ENCODE measurements at regions not wholly inside any gene's neighbourhood (a gene's known extent, or its start where the extent isn't known, plus 50 kb on each side); places are given as distances from the start of the nearest gene placed in this dataset.

DNA sequence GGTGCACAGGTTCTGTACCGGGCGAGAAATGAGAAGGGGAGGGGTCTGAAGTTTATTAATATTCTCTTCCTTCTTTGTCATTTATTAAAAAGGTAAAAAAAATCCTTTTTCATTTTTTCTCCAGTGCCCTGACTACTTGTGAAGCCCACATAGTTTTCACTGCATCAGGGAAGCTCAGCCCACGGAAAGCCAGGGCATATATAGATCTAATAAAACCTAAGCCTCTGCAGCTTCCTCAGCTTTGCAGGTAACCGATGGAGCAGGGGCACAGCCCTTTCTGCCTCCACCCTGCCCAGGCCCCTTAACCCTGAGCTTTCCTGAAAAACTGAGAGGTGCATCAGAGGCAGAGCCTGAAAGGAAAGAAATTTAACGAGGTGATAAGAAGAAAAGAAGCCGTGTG is 140.1 kb downstream of the NXPE2 start:
- Histone ChIP-seq H3K4me2 (ENCODE audit: low read length) (no peak overlapping the region), H3K27ac (ENCODE audit: low read length) (no peak overlapping the region), H3K4me3 (ENCODE audit: low read length) (no peak overlapping the region), H3K79me2 (ENCODE audit: low read length) (no peaks in the 10 kb centered on the region), H3F3A (ENCODE audit: low read length, unreplicated experiment) (no peaks in the 10 kb centered on the region), H3K36me3 (ENCODE audit: low read depth, low read length) (no peaks in the 10 kb centered on the region), H2AFZ (ENCODE audit: low read length) (no peak overlapping the region), H3K9ac (ENCODE audit: low read length) (no peak overlapping the region), H3K4me1 (ENCODE audit: insufficient read depth, low read length) (no peaks in the 10 kb centered on the region), H3K9me3 (ENCODE audit: low read length) (no peaks in the 10 kb centered on the region), H4K20me1 (ENCODE audit: low read length) (no peaks in the 10 kb centered on the region), H3K9me2 (replicated peaks; ENCODE audit: low read length) (no peaks in the 10 kb centered on the region), H3K27me3 (ENCODE audit: low read length) (0 out of 2 replicates have a peak, but pooled peaks cover 3% of the 10 kb centered on the region)
- ChIA-PET CTCF (no interaction called here), POLR2A (ENCODE audit: unreplicated experiment) (no interaction called here)
- TF ChIP-seq EZH2phosphoT487 (IDR thresholded peaks at IDR 0.05; ENCODE audit: borderline replicate concordance, low read length) = no peak
- no peak for TF ChIP-seq EZH2 (IDR thresholded peaks at IDR 0.05; ENCODE audit: low read length, unreplicated experiment)
- TF ChIP-seq CTCF (conservative IDR thresholded peaks at IDR 0.05; ENCODE audit: low read depth, low read length) = no peak
- DNase-seq (no peak), ATAC-seq (no peak)
- BruUV-seq (replicated peaks) = no TSS peak
- intact Hi-C loops (cut with micrococcal nuclease) = no loop called here

DNA sequence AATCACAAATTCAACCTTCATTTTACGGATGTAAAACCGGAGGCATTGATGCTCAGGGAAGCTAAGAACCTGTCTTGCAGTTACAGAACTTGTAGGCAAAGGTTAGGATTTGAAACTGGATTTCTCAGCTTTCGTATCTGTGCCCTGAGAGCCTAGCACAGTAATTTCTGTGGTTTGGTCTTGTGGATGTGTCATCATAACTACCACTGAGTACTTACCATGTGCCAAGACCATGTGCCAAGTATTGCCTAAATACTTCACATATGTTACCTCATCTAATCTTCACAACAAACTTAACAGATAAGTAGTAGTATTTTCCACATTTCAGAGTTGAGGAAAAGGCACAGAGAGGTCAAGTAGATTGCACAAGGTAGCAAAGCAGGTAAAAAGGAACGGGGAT is 140.7 kb downstream of the NXPE2 start:
- DNase-seq (no peak), ATAC-seq (no peak)
- no peak overlapping the region for H3K27ac ChIP-seq (ENCODE audit: low read length)
- BruUV-seq (replicated peaks) = no TSS peak
- H3K4me3 ChIP-seq (ENCODE audit: low read length) = no peak overlapping the region
- H3K4me1 ChIP-seq (ENCODE audit: insufficient read depth, low read length) = no peaks in the 10 kb centered on the region
- H3K27me3 ChIP-seq (ENCODE audit: low read length) = 0 out of 2 replicates have a peak, but pooled peaks cover 3% of the 10 kb centered on the region
- H3K9me2 ChIP-seq (replicated peaks; ENCODE audit: low read length) = no peaks in the 10 kb centered on the region
- no peaks in the 10 kb centered on the region for H3K9me3 ChIP-seq (ENCODE audit: low read length)
- no peaks in the 10 kb centered on the region for H4K20me1 ChIP-seq (ENCODE audit: low read length)
- ChIA-PET CTCF (no interaction called here), POLR2A (ENCODE audit: unreplicated experiment) (no interaction called here)
- no peaks in the 10 kb centered on the region for H3K79me2 ChIP-seq (ENCODE audit: low read length)
- intact Hi-C loops (cut with micrococcal nuclease) = no loop called here
- H3K9ac ChIP-seq (ENCODE audit: low read length) = no peak overlapping the region
- no peaks in the 10 kb centered on the region for H3K36me3 ChIP-seq (ENCODE audit: low read depth, low read length)
- H2AFZ ChIP-seq (ENCODE audit: low read length) = no peak overlapping the region
- no peak for TF ChIP-seq EZH2 (IDR thresholded peaks at IDR 0.05; ENCODE audit: low read length, unreplicated experiment)
- no peak for TF ChIP-seq CTCF (conservative IDR thresholded peaks at IDR 0.05; ENCODE audit: low read depth, low read length)
- no peaks in the 10 kb centered on the region for H3F3A ChIP-seq (ENCODE audit: low read length, unreplicated experiment)
- no peak overlapping the region for H3K4me2 ChIP-seq (ENCODE audit: low read length)

GRCh38 chr11:114820621-114821020 is 142.3 kb downstream of the NXPE2 start:
- no TSS peak for BruUV-seq (replicated peaks)
- no peak for DNase-seq
- POLR2A ChIA-PET (ENCODE audit: unreplicated experiment) = no interaction called here

More at GRCh38 chr11:114820621-114821020, 142.3 kb downstream of the NXPE2 start:
- no peak overlapping the region for H3K4me2 ChIP-seq (ENCODE audit: low read length)
- TF ChIP-seq EZH2 (IDR thresholded peaks at IDR 0.05; ENCODE audit: low read length, unreplicated experiment) (no peak), CTCF (conservative IDR thresholded peaks at IDR 0.05; ENCODE audit: low read depth, low read length) (no peak), EZH2phosphoT487 (IDR thresholded peaks at IDR 0.05; ENCODE audit: borderline replicate concordance, low read length) (no peak)
- H3K4me1 ChIP-seq (ENCODE audit: insufficient read depth, low read length) = no peaks in the 10 kb centered on the region
- H3K9me2 ChIP-seq (replicated peaks; ENCODE audit: low read length) = no peaks in the 10 kb centered on the region
- no peak overlapping the region for H2AFZ ChIP-seq (ENCODE audit: low read length)
- no peak for ATAC-seq
- H3K79me2 ChIP-seq (ENCODE audit: low read length) = no peaks in the 10 kb centered on the region
- no peak overlapping the region for H3K27ac ChIP-seq (ENCODE audit: low read length)
- CTCF ChIA-PET = no interaction called here
- no peaks in the 10 kb centered on the region for H3F3A ChIP-seq (ENCODE audit: low read length, unreplicated experiment)
- H3K9me3 ChIP-seq (ENCODE audit: low read length) = no peaks in the 10 kb centered on the region
- intact Hi-C loops (cut with micrococcal nuclease) = no loop called here
- 0 out of 2 replicates have a peak, but pooled peaks cover 3% of the 10 kb centered on the region for H3K27me3 ChIP-seq (ENCODE audit: low read length)
- H3K36me3 ChIP-seq (ENCODE audit: low read depth, low read length) = no peaks in the 10 kb centered on the region
- H4K20me1 ChIP-seq (ENCODE audit: low read length) = no peaks in the 10 kb centered on the region
- H3K4me3 ChIP-seq (ENCODE audit: low read length) = no peak overlapping the region
- no peak overlapping the region for H3K9ac ChIP-seq (ENCODE audit: low read length)

Measured in PC-3 (cell line).